ENCODE measurements at regions not wholly inside any gene's neighbourhood (a gene's known extent, or its start where the extent isn't known, plus 50 kb on each side); places are given as distances from the start of the nearest gene placed in this dataset.
A peak's percentile ranks its signal among the peaks of the same experiment; 100 is the strongest.

GRCh38 chr17:6938637-6939036, 57.2 kb upstream of the ALOX12 start:
- FAIRE-seq (peak; percentile 77), DNase-seq (ENCODE audit: insufficient read length, low spot score) (no peak)
- TF ChIP-seq SPI1 (IDR thresholded peaks at IDR 0.05; ENCODE audit: low read depth, low read length) (no peak), POU2F2 (IDR thresholded peaks at IDR 0.05; ENCODE audit: low read depth, low read length) (no peak), TAF1 (IDR thresholded peaks at IDR 0.05; ENCODE audit: low read depth, low read length) (no peak), POLR2A (IDR thresholded peaks at IDR 0.05; ENCODE audit: low read depth, low read length) (no peak), PAX5 (IDR thresholded peaks at IDR 0.05; ENCODE audit: insufficient read depth, low read length, severe bottlenecking) (no peak), POLR2AphosphoS5 (IDR thresholded peaks at IDR 0.05; ENCODE audit: low read depth, low read length) (no peak)

- DNase-seq (ENCODE audit: insufficient read length, low spot score) (no peak), FAIRE-seq (no peak)
- TF ChIP-seq TAF1 (IDR thresholded peaks at IDR 0.05; ENCODE audit: low read depth, low read length) (no peak), POLR2A (IDR thresholded peaks at IDR 0.05; ENCODE audit: low read depth, low read length) (no peak), PAX5 (IDR thresholded peaks at IDR 0.05; ENCODE audit: insufficient read depth, low read length, severe bottlenecking) (no peak)
Measured at GRCh38 chr17:6940186-6940649, 55.6 kb upstream of the ALOX12 start.

GRCh38 chr17:6941989-6942388, 53.9 kb upstream of the ALOX12 start:
- DNase-seq (ENCODE audit: insufficient read length, low spot score), result no peak
- TF ChIP-seq POLR2A (IDR thresholded peaks at IDR 0.05; ENCODE audit: low read depth, low read length) (no peak), POU2F2 (IDR thresholded peaks at IDR 0.05; ENCODE audit: low read depth, low read length) (no peak)
- FAIRE-seq, result no peak

GRCh38 chr17:6943406-6943805, 52.4 kb upstream of the ALOX12 start:
- TF ChIP-seq TAF1 (IDR thresholded peaks at IDR 0.05; ENCODE audit: low read depth, low read length) (no peak), POLR2A (IDR thresholded peaks at IDR 0.05; ENCODE audit: low read depth, low read length) (no peak), SPI1 (IDR thresholded peaks at IDR 0.05; ENCODE audit: low read depth, low read length) (no peak), POLR2AphosphoS5 (IDR thresholded peaks at IDR 0.05; ENCODE audit: low read depth, low read length) (no peak), PAX5 (IDR thresholded peaks at IDR 0.05; ENCODE audit: insufficient read depth, low read length, severe bottlenecking) (no peak), POU2F2 (IDR thresholded peaks at IDR 0.05; ENCODE audit: low read depth, low read length) (no peak)
- no peak for FAIRE-seq
- no peak for DNase-seq (ENCODE audit: insufficient read length, low spot score)
